OCI-M2 (cell line): ENCODE measurements at regions not wholly inside any gene's neighbourhood (a gene's known extent, or its start where the extent isn't known, plus 50 kb on each side); places are given as distances from the start of the nearest gene placed in this dataset.

Source experiments
- DNase-seq: peaks from one replicate; lab custom pipeline; 2025; ENCODE audit not compliant: unreplicated experiment; lab: John Stamatoyannopoulos, UW

DNA sequence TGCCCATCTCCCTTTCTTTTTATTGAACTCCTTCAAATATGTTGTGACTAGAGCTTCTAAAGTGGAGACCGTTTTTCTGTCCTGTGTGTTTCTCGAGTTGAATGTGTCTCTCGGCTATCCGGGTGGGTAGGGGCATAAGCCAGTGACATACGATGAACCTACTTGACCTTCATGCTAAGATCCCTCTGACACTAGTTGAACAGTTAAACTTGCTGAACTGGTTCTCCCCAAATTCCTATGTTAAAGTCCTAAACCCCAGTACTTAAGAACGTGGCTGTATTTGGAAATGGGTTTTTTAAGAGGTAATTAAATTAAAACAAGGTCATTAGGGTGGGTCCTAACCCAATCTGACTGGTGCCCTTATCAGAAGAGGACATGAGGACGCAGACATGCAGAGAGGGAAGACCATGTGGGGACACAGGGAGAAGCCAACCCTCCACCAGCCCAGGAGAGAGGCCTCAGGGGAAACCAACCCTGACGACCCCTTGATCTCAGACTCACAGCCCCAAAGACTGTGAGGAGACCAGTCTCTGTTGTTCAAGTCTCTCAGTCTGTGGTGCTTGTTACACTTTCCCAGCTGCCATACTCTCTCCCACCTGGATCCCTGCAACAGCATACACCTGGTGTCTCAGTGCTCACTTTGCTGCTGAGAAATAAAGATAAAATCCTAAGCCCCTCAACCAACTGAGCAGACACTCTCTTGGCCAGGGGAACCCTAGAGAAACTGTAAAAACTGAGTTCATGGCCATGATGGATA, 208.4 kb downstream of the MYLK4 start:
- no peak for DNase-seq

DNA sequence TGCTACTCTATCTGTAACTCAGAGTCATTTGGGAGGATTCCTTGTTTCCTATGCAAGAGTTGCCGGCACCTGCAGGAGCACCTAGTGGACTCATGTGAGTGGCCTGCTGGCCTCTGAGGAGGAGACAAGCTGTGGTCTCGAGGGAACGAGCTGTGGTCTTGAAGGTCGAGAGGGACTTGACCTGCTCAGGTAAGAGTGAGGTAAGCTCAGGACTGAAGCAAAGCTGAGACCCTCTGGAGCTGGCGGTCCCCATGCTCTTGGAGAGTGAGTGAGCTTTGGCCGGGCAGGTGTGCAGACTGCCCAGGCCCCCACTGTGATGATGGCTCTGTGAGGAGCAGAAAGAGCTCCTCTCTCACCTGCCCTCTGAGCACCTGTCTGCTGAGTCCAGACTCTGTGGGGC, 214.3 kb downstream of the MYLK4 start:
- no peak for DNase-seq

DNA sequence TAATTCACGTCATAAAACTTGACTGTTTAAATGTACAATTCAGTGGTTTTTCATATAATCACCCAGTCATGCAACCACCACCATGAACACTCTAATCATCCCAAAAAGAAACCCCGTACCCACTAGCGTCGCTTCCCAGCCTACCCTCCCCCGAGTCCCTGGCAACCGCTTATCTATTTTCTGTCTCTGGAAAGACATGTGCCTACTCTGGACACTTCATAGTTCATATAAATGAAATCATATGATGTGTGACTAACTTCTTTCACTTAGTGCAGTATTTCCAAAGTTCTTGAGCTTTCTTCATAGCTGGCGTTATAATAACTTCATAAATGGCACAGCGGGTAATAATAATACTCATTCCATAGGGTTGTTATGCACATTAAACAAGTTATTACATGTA, 215.2 kb downstream of the MYLK4 start:
- no peak for DNase-seq

- DNase-seq, result no peak
Observed at GRCh38 chr6:2534406-2535042, 216.2 kb downstream of the MYLK4 start.

- DNase-seq, result no peak
Observed at GRCh38 chr6:2531426-2532215, 219.1 kb downstream of the MYLK4 start.

DNA sequence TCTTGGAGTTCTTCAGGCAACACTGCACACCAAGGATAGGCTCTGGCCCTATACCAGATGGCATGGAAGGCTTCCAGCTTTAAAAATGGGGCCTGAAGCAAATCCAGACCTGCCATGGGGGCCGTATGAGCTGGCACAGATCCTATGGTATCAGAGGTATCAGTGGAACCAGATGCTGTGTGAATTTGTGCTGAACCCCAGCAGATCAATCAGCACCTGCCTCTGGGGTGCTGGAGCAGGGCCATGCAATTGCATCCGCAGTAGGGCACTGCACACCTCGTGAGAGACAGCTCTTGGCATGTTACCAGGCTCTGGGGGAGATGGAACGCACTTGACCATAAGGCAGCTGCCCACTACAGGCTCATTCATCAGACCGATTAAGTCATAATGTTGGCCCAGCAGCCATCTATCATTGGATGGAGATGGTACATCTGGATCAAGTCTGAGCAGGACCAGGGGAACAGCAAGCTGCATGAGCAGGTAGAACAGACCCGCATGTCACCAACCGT, 221.5 kb downstream of the MYLK4 start:
- no peak for DNase-seq

GRCh38 chr6:2528156-2528555, 222.6 kb downstream of the MYLK4 start:
- DNase-seq, result no peak

DNA sequence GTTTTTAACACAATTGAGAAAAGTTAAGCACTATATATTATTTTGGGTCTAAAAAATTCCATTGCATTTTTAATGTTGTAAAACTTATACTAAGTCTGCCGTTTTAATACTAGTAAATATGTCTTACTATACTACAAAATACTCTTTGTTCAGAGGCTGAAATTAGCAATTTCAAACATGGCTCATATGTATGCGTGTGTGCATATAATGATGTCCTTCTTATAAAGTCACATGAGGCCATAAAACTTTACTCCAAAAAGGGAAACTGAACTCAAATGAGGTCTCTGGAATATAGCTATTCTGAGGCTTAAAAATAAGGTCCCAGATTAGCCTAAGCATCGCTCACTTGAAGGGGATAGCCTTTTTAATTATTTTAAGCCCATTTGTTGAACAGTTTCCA, 224.0 kb downstream of the MYLK4 start:
- DNase-seq, result no peak

- DNase-seq, result no peak
Observed at GRCh38 chr6:2524090-2524489, 226.6 kb downstream of the MYLK4 start.

- no peak for DNase-seq
Observed at GRCh38 chr6:2523061-2523460, 227.7 kb downstream of the MYLK4 start.

- no peak for DNase-seq
Observed at GRCh38 chr6:2522521-2522920, 228.2 kb downstream of the MYLK4 start.

GRCh38 chr6:2517855-2518473, 232.8 kb downstream of the MYLK4 start:
- no peak for DNase-seq

DNA sequence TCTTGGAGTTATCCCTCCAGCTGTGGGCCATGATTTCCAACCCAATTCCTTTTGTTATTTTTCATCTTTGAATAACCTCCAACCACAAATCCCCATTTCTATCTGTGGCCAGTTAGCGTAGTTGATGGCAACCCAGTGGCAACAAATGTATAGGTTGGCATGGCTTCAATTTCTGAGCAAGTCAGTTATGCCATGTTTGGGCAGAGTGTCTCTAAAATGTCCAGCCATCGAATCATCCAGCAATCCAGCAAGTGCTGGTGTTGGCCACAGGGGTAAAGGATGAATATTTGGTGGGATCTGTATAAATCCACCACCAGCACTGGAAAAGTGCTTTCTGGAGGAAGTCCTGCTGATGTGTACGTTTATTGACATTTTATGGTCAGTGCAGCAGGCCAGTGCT, 233.3 kb downstream of the MYLK4 start:
- no peak for DNase-seq

DNA sequence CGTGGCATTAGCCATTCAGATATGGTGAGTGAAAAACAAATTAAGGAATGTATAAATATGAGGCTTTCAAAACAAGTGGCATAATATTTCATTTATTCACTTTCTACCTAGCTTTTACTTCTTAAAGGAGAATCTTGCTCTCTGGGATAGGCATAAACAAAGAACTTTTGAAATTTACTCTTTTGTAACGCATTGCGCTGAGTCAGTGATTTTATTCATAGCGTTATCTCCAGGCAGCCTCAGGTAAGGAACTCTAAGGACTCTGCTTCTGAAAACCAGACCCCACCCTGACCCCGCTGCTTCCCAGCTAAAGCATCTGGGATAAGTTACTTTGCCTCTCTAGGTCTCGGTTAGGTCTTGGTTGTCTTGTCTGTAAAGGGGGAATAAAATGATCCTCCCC, 234.7 kb downstream of the MYLK4 start:
- no peak for DNase-seq

DNA sequence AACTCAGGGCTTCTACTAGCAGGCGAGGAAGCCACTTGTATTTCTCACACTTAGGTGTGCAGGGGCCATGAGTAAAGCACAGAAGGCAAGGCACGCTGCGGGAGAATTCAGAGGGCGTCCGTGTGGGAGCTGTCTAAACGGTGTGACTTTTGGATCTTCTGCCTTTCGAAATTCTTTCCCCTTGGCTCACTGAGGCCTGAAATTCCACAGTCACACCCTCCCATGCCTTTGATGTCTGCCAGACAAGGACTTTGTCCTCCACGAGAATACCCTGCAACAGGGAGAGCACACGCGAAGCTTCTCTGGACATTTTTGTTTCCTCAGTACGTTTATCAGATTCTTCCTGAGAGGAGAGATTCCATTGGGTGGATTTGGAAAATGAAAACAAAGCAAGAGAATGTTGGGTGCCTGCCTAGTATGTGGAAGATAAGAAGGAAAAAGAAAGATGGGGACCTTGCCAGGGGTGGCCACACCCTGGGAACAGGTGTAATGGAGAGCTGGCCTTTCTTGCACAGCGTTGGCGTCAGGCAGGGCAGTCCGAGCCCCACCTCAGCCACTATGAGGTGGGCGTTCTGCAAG, 235.7 kb downstream of the MYLK4 start:
- no peak for DNase-seq

- no peak for DNase-seq
Observed at GRCh38 chr6:2512802-2513201, 237.9 kb downstream of the MYLK4 start.

GRCh38 chr6:2510316-2510715, 240.4 kb downstream of the MYLK4 start:
- DNase-seq, result no peak

DNA sequence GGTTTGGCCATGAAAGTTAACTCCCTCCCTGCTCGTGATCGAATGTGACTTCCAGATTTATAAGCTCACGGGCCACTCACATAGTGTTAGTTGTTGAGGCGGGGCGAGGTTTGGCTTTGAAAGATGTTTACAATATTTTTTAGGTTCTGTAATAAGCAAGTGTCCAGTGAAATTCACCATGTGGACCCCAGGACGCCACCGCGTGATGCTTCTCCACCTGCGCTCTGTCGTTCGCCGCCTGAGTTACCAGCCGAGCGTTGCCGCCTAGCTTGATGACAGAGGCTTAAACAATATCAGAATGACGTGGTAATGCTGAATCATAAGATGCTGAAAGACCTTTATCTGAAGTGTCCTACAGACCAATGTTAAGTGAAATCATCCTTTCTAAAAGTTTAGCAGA, 241.0 kb downstream of the MYLK4 start:
- no peak for DNase-seq

DNA sequence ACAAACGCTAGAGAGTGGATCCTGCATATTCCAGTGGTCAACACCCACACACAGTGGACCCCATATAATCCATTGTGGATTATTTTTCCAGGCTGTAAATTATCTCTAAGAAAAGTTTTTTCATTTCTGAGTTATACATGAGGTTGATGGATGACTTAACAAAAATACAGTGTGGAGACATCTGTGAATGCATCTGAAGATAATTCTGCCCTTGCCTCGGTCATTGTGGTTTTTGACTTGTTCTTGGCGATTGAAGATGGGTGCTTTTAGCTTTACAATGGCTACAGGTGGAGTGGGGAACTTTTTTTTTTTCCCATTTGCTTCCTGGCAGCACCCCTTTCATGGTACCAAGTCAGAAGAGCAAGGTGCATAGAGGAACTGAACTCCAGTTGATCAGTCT, 242.7 kb downstream of the MYLK4 start:
- no peak for DNase-seq

- DNase-seq, result no peak
Observed at GRCh38 chr6:2507521-2508037, 243.1 kb downstream of the MYLK4 start.

- DNase-seq, result no peak
Observed at GRCh38 chr6:2507016-2507415, 243.7 kb downstream of the MYLK4 start.
